OCI-LY7 (cell line): ENCODE measurements at regions not wholly inside any gene's neighbourhood (a gene's known extent, or its start where the extent isn't known, plus 50 kb on each side); places are given as distances from the start of the nearest gene placed in this dataset.

Experiments used
- BruUV-seq: library from RNA; stranded (reverse); fragments of 400-500 nt; replicated peaks from 2 replicates; lab custom pipeline; 2021; lab: Mats Ljungman, UMichigan
- CTCF ChIA-PET: fragments of 300-600 bp; sonication (Branson Sonifier 250); formaldehyde crosslinking; loops from one replicate; lab custom pipeline; 2022; ENCODE audit warnings: antibody characterized with exemption; ENCODE audit not compliant: unreplicated experiment; lab: Charles Lee
- POLR2A ChIA-PET: fragments of 300-600 bp; sonication (Branson Sonifier 250); formaldehyde crosslinking; loops from one replicate; lab custom pipeline; 2022; ENCODE audit warnings: antibody characterized with exemption; lab: Charles Lee
- DNase-seq: peaks from one replicate; pipeline ENCODE4 v3.0.0-alpha.2; 2015; ENCODE audit warnings: low spot score
- H2AFZ ChIP-seq: fragments of 200-600 bp; sonication (generic), shearing (Covaris generic); 2 replicates; pipeline ENCODE4 v1.6.1; 2014; ENCODE audit warnings: mild to moderate bottlenecking, antibody characterized with exemption, low read length, moderate library complexity
- H3K27ac ChIP-seq: fragments of 200-600 bp; sonication (generic); 2 replicates; pipeline ENCODE4 v1.5.1; 2014; ENCODE audit warnings: mixed run types, low read depth, mild to moderate bottlenecking, moderate library complexity, low read length, inconsistent platforms; ENCODE audit not compliant: poor library complexity, severe bottlenecking
- H3K36me3 ChIP-seq: fragments of 200-600 bp; sonication (generic); 2 replicates; pipeline ENCODE4 v1.6.1; 2014; ENCODE audit warnings: mild to moderate bottlenecking, antibody characterized with exemption, low read length, moderate library complexity, mixed read lengths; ENCODE audit not compliant: insufficient read depth
- H3K4me1 ChIP-seq: fragments of 200-600 bp; sonication (generic); 2 replicates; pipeline ENCODE4 v1.5.1; 2014; ENCODE audit warnings: mild to moderate bottlenecking, low read length; ENCODE audit not compliant: insufficient read depth, poor library complexity, severe bottlenecking
- H3K4me2 ChIP-seq: fragments of 200-600 bp; sonication (generic); 2 replicates; pipeline ENCODE4 v1.6.1; 2014; ENCODE audit warnings: mild to moderate bottlenecking, low read length
- H3K4me3 ChIP-seq: fragments of 200-600 bp; sonication (generic); 2 replicates; pipeline ENCODE4 v1.5.1; 2014; ENCODE audit warnings: mild to moderate bottlenecking, low read depth, low read length; ENCODE audit not compliant: poor library complexity, severe bottlenecking
- H3K79me2 ChIP-seq: fragments of 200-600 bp; sonication (generic); 2 replicates; pipeline ENCODE4 v1.6.1; 2016; ENCODE audit warnings: low read depth, mild to moderate bottlenecking, low read length, moderate library complexity, mixed read lengths; ENCODE audit not compliant: insufficient read depth
- H3K9me2 ChIP-seq: fragments of 200-600 bp; sonication (generic); 2 replicates; pipeline ENCODE4 v1.6.1; 2016; ENCODE audit warnings: mild to moderate bottlenecking, low read length, mixed read lengths; ENCODE audit not compliant: insufficient read depth
- H3K9me3 ChIP-seq: fragments of 200-600 bp; sonication (generic); 2 replicates; pipeline ENCODE4 v1.6.1; 2014; ENCODE audit warnings: mild to moderate bottlenecking, mixed run types, low read length, mixed read lengths
- H4K20me1 ChIP-seq: fragments of 200-600 bp; sonication (generic); 2 replicates; pipeline ENCODE4 v1.6.1; 2014; ENCODE audit warnings: mild to moderate bottlenecking, antibody characterized with exemption, low read length, moderate library complexity, mixed read lengths; ENCODE audit not compliant: insufficient read depth
- EZH2phosphoT487 ChIP-seq: fragments of 200-600 bp; sonication (generic); IDR thresholded peaks from 2 replicates; pipeline ENCODE4 v1.6.1; 2018; ENCODE audit warnings: low read depth, borderline replicate concordance, mild to moderate bottlenecking, mixed run types, antibody characterized with exemption, low read length, moderate library complexity, mixed read lengths
- intact Hi-C: fragments of 100-400 bp; cut with micrococcal nuclease; formaldehyde crosslinking; loops from one replicate; pipeline ENCODE4 v1.10.0; 2022; ENCODE audit not compliant: unreplicated experiment
- TF ChIP-seq, protein P1 (sequence below): fragments of 200-600 bp; sonication (generic); conservative IDR thresholded peaks from 2 replicates; pipeline ENCODE4 v1.5.1; 2014; ENCODE audit warnings: mild to moderate bottlenecking, antibody characterized with exemption, low read length, moderate library complexity, mixed read lengths

DNA sequence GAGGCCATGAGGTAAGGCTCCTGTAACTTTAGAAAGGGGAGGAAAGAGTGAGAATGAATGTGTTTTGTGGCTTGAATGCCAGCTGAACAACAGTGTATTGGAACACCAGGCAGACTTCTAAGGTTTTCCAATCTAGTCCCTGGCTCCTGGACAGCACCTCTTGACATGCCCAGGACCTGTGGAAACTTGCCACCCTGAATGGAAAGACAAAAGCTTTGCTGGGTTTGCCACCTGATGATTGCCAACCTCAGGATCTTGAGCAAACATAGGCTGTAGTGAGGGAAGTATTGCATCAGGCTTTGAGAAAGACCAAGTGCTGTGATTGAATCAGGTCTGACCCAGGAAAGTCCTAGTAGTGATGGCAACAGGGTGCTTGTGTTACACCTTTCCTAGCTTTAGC lies 1393.1 kb upstream of the DIAPH2 start:
- H3K36me3 ChIP-seq: no peaks in the 10 kb centered on the region
- H3K4me2 ChIP-seq: no peak overlapping the region
- no peak overlapping the region for H3K27ac ChIP-seq
- H3K9me3 ChIP-seq: no peaks in the 10 kb centered on the region
- POLR2A ChIA-PET: no interaction called here
- no TSS peak for BruUV-seq
- H3K4me1 ChIP-seq: no peaks in the 10 kb centered on the region
- no peak overlapping the region for H2AFZ ChIP-seq
- H3K9me2 ChIP-seq: no peaks in the 10 kb centered on the region
- TF ChIP-seq, protein P1, sequence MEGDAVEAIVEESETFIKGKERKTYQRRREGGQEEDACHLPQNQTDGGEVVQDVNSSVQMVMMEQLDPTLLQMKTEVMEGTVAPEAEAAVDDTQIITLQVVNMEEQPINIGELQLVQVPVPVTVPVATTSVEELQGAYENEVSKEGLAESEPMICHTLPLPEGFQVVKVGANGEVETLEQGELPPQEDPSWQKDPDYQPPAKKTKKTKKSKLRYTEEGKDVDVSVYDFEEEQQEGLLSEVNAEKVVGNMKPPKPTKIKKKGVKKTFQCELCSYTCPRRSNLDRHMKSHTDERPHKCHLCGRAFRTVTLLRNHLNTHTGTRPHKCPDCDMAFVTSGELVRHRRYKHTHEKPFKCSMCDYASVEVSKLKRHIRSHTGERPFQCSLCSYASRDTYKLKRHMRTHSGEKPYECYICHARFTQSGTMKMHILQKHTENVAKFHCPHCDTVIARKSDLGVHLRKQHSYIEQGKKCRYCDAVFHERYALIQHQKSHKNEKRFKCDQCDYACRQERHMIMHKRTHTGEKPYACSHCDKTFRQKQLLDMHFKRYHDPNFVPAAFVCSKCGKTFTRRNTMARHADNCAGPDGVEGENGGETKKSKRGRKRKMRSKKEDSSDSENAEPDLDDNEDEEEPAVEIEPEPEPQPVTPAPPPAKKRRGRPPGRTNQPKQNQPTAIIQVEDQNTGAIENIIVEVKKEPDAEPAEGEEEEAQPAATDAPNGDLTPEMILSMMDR: no peak
- no peak for TF ChIP-seq EZH2phosphoT487
- intact Hi-C loops: no loop called here
- H4K20me1 ChIP-seq: no peaks in the 10 kb centered on the region
- no peaks in the 10 kb centered on the region for H3K79me2 ChIP-seq
- no peak for DNase-seq
- no peak overlapping the region for H3K4me3 ChIP-seq
- CTCF ChIA-PET: no interaction called here

GRCh38 chrX:95318882-95319281 lies 1365.8 kb upstream of the DIAPH2 start:
- H3K4me1 ChIP-seq: no peaks in the 10 kb centered on the region
- intact Hi-C loops: no loop called here
- ChIA-PET POLR2A (no interaction called here), CTCF (no interaction called here)
- H3K27ac ChIP-seq: no peak overlapping the region
- no peak overlapping the region for H3K4me3 ChIP-seq
- H4K20me1 ChIP-seq: no peaks in the 10 kb centered on the region
- no peaks in the 10 kb centered on the region for H3K36me3 ChIP-seq
- no peak overlapping the region for H2AFZ ChIP-seq
- no TSS peak for BruUV-seq
- H3K9me2 ChIP-seq: no peaks in the 10 kb centered on the region
- peak; percentile 1 for DNase-seq
- TF ChIP-seq, protein P1: peak; percentile 60
- TF ChIP-seq EZH2phosphoT487: no peak
- no peaks in the 10 kb centered on the region for H3K9me3 ChIP-seq
- H3K79me2 ChIP-seq: no peaks in the 10 kb centered on the region
- H3K4me2 ChIP-seq: no peak overlapping the region

DNA sequence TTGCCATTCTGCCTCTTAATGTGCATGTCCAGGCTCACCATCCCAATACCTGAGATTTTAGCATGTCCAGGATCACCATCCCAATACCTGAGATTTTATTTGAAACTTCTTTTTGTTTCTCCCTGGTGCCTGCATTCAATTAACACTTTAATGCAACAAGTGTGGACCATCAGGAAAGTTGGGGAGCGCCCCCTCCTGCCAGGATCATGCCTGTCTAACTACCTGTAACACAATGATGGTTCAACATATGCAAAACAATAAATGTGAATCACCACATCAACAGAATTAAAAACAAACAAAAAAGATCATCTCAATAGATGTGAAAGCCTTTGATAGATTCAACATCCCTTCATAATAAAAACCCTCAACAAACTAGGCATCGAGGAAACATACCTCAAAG lies 1359.5 kb upstream of the DIAPH2 start:
- H3K79me2 ChIP-seq: no peaks in the 10 kb centered on the region
- no peak for TF ChIP-seq EZH2phosphoT487
- TF ChIP-seq, protein P1: no peak
- H3K27ac ChIP-seq: no peak overlapping the region
- no peak overlapping the region for H3K4me3 ChIP-seq
- BruUV-seq: no TSS peak
- H2AFZ ChIP-seq: no peak overlapping the region
- intact Hi-C loops: no loop called here
- H3K4me2 ChIP-seq: no peak overlapping the region
- H3K4me1 ChIP-seq: no peaks in the 10 kb centered on the region
- H3K9me3 ChIP-seq: no peaks in the 10 kb centered on the region
- DNase-seq: no peak
- no peaks in the 10 kb centered on the region for H3K36me3 ChIP-seq
- H4K20me1 ChIP-seq: no peaks in the 10 kb centered on the region
- POLR2A ChIA-PET: no interaction called here
- no peaks in the 10 kb centered on the region for H3K9me2 ChIP-seq
- CTCF ChIA-PET: no interaction called here
